Astrocyte (in vitro differentiated cells and primary cell): ENCODE measurements at regions not wholly inside any gene's neighbourhood (a gene's known extent, or its start where the extent isn't known, plus 50 kb on each side); places are given as distances from the start of the nearest gene placed in this dataset.
"Not testable (repeated sequence)": the region's sequence is repeated elsewhere in the genome, so short reads cannot be mapped to it uniquely, and the experiment has no call there.

Source experiments
- CTCF ChIP-seq: IDR thresholded peaks from 2 replicates; pipeline ENCODE4 v1.5.1; 2011; ENCODE audit warnings: low read depth, mild to moderate bottlenecking, inconsistent platforms, low read length, moderate library complexity; ENCODE audit not compliant: insufficient read depth
- EZH2 ChIP-seq: IDR thresholded peaks from 2 replicates; pipeline ENCODE4 v1.6.1; 2012; ENCODE audit warnings: mild to moderate bottlenecking, low read length, inconsistent platforms; ENCODE audit not compliant: insufficient read depth

DNA sequence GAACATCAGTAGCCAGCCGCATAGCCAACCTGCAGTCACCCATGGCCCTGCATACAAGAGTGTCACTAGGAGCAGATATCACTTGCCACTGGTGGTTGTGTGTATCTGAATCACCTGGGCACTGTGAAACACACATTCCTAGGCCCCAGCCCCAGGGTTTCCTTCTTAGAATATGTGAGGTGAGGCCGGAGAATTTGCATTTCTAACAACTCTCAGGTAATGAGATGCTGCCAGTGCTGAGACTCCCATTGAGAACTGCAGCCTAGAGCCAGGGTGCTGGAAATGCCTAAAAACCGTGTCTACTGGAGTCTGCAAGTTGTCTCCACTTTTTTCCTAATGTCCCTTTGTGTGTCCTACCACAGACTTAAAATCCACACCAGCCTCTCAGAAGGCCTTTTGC, 232.0 kb upstream of the PLGLB2 start:
- not testable (repeated sequence) for TF ChIP-seq CTCF, EZH2
